Stimulated activated CD8-positive, alpha-beta memory T cell treated with anti-CD3 and anti-CD28 coated beads, Interleukin-4, amount 100 ng/mL, for 48 hours (primary cell): ENCODE measurements at regions not wholly inside any gene's neighbourhood (a gene's known extent, or its start where the extent isn't known, plus 50 kb on each side); places are given as distances from the start of the nearest gene placed in this dataset.

Experiments used
- DNase-seq: peaks from one replicate; pipeline ENCODE4 v3.0.0-alpha.2; 2020

DNA sequence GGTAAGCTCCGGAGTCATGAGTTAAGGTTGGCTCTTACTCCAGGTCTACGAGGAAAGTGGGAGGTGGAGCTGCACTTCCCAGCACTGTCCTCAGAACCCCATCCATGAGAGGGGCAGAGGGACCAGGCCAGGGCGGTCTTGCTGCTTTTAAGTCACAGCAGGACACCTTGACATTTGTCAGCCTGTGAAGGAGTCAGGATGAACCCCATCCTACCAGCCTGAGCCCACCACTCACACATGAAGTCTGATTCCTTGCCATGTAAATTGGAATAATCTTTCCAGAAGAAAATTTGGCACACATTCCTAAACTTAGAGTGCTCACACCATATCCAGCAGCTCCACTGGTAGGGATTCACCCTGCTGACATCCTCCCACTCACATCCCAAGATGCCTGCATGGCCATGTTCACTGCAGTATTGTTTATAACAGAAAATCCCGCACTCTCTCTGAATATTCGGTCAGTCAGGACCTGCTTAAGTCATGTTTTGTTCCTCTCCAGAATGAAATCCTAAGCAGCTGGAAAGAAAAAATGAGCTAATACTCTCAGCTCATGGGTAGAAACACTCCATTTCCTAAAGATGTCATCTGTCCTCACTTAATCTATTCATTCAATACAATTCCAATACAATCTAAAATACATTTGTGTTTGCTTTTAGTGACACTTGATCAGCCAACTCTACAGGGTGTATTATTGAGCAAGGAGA is 79.3 kb upstream of the COL5A1 start:
- no peak for DNase-seq

DNA sequence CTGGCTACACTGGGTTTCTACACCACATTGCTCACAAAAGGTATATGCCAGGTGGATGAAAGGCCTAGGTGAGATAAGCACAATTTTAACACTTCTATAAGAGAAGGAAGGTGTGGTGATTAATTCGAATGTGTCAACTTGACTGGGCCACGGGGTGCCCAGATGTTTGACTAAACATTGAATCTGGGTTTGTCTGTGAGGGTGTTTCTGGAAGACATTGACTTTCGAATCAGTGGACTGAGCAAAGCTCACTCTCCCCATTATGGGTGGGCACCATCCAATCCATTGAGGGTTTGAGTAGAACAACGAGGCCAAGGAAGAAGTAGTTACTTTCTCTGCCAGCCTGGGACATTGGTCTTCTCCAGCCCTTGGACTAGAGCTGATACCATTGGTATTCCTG is 78.2 kb upstream of the COL5A1 start:
- no peak for DNase-seq

- DNase-seq, result peak; percentile 4
Measured at GRCh38 chr9:134564431-134565170, 77.0 kb upstream of the COL5A1 start.

- DNase-seq, result no peak
Measured at GRCh38 chr9:134565316-134565915, 76.2 kb upstream of the COL5A1 start.

- peak; percentile 4 for DNase-seq
Measured at GRCh38 chr9:134566196-134566847, 75.3 kb upstream of the COL5A1 start.

GRCh38 chr9:134566936-134567335 is 74.7 kb upstream of the COL5A1 start:
- peak; percentile 13 for DNase-seq

DNA sequence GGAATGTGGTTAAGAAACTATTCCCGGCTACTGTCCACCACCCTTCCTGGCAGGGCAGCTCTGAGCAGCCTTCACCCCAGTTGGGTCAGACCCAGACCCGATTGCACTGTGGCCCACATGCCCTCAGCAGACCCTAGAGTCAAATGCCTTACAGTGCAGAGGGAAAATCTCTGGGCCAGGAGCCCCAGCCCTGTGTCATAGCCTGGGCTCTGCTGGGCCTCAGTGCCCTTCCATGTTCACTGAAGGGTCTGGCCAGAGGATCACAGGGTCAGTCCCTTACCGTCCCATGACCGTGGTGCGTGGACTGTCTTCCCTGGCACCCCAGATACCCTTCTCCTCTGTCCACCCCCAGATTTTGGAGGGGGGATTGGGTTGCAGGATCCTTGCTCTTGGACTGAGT is 73.5 kb upstream of the COL5A1 start:
- no peak for DNase-seq

- DNase-seq, result no peak
Measured at GRCh38 chr9:134568811-134569210, 72.8 kb upstream of the COL5A1 start.

GRCh38 chr9:134569626-134570025 is 72.0 kb upstream of the COL5A1 start:
- no peak for DNase-seq

DNA sequence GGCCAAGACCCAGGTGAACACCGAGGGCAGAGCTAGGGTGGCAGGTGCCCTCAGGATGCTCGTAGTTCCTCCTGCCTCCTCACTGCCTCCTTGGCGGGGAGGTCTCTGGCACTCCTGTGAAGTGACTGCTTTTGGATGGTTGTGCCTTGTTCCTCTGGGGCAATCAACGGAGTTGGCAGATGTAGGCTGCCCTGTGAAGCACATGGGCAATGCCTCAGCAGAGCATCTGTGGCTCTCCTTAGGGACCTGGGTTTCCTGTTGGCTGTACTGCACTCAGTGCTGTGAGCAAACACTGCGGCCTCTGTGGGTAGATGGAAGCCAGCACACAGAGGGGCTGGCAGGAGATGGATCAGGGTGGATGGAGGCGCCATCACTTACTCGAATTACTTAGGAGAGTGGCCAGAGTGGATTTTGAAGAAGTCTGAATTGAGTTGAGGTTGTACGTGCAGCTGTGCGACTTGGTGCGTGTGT is 71.4 kb upstream of the COL5A1 start:
- DNase-seq, result peak; percentile 7

DNA sequence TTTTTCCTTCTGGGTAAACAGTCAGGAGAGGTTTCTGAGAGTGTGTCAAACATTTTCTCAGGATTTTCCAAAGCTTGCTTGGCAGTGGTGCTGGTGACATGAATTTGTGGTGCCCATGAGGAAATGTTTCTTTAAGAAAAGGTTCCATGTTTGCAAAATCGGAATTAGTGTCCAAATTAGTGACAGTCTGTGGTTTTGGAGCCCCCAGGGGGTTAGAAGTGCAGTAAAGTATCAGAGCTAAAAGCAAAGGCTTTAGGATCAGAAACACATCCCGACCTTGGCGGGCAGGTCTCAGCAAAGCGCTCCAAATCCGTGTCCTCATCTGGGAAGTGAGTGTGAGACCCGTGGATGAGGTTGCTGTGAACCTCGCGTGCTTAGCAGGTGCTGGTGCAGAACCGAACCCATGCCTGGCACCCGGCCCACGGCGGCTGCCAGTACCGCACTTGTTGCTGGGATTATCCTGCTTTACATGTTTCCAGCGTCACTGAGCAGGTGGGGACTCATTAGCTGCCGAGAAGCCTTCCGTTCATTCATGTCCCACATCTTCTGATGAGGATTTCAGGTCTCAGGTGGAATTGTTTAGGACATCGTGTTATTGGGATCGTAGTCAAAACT is 70.8 kb upstream of the COL5A1 start:
- peak; percentile 10 for DNase-seq

DNA sequence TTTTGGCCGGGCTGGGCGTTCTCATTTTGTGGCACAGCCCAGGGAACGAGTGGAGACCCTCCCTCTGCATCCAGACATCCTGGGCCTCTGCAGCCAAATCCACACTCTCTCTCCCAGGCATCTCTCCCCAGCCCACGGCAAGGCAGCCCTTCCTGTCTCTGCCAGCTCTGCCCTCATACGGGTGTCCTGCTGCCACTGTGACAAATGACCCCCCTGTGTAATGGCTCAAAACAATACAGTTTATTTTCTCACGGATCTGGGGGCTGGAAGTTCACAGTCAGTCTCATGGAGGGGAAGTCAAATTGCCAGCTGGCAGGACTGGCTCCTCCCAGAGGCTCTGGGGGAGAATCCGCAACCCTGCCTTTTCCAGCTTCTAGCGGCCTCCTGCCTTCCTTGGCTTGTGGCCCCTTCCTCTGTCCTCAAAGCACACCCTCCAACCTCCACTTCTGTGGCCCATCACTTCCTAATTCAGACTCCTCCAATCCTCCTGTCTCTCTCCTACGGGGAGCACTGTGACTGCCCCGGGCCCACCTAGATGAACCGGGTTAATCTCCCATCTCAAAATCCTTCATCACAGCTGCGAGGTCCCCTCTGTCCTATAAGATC is 70.2 kb upstream of the COL5A1 start:
- DNase-seq, result peak; percentile 17

DNA sequence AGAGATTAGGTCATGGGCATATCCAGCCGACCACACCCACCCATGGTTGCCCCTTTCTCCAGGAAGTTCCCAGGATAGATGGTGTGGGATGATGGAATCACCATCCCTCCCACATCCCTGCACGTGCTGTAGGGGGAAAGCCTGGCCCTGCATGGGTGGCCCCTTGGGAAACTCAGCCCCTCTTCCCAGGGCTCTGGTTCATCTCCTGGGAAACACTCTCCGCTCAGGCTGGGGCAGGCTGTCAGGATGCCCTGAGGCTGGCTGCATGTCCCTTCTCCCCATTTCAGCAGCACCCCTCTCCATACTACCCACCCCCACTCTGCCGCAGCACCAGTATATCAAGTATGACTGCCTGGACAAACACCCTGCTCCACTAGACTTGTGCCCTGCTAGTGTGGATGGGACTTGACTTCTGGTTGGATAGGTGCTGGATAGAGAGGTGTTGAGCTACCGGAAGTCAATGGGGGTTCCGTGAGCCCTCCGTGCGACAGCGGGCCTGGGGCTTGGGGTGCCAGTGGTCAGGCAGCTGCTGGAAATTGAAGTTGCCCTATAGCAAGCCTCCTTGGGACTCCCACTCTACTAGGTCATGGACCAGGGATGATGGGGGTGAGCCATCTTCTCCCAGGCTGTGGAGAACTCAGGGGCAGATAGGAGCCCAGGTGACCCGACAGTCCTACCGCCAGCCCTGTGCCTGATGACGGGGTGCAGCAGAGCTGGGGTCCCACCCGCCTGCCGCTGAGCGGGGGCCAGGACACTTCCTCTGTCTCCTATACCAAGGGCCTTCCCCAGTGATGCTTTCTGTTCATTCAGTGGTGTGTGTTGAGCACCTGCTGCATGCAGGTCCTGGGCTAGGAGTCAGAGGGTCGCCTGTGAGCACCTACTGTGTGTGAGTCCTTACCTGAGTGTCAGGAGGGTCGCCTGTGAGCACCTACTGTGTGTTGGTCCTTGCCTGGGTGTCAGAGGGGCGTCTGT is 69.4 kb upstream of the COL5A1 start:
- peak; percentile 26 for DNase-seq

DNA sequence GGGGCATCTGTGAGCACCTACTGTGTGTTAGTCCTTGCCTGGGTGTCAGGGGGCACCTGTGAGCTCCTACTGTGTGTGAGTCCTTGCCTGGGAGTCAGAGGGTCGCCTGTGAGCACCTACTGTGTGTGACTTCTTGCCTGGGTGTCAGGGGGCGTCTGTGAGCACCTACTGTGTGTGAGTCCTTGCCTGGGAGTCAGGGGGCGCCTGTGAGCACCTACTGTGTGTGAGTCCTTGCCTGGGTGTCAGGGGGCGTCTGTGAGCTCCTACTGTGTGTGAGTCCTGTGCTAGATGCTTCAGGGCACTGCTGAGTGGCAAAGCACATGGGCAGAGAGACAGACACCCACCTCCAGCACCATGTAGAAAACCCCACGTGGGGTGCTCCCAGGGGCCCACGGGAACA is 66.9 kb upstream of the COL5A1 start:
- peak; percentile 7 for DNase-seq

DNA sequence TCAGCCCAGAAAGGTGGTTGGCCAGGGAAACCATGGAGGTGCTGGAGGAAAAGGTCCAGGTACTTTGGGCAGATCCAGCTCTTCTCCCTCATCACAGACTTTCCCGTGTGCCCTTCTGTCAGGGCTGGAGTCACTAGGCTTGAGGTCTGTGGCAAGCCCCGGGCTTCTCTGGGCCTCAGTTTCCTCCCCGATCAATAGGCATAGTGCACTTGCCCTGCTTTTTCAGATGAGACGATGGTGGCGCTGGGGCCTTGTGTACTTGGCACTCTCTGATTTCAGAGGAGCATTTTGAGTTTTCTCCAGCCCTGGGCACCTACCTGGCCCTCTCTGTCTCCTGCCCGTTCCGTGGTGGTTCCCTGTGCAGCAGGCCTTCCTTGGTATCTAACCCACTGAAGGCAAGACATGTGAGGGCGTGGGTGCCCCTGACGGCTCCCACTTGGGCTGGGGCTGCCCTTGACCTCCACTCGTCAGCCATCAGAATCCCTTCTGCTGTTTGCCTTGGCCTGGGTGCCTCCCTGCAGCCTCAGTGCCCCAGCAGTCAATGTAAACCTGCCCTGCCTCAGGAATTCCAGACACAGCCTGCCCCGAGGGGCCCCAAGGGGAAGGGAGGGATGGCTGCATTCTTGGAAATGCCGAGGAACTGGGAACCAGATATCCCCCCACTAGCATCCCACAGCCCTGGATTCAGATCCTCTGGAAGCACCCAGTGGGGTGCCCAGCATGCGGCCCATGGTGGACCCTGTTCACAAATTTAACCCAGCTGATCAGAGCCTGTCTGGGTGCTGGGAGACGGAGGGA is 66.3 kb upstream of the COL5A1 start:
- no peak for DNase-seq

GRCh38 chr9:134575901-134576176 is 65.8 kb upstream of the COL5A1 start:
- DNase-seq, result no peak

GRCh38 chr9:134585021-134585561 is 56.5 kb upstream of the COL5A1 start:
- peak; percentile 12 for DNase-seq

DNA sequence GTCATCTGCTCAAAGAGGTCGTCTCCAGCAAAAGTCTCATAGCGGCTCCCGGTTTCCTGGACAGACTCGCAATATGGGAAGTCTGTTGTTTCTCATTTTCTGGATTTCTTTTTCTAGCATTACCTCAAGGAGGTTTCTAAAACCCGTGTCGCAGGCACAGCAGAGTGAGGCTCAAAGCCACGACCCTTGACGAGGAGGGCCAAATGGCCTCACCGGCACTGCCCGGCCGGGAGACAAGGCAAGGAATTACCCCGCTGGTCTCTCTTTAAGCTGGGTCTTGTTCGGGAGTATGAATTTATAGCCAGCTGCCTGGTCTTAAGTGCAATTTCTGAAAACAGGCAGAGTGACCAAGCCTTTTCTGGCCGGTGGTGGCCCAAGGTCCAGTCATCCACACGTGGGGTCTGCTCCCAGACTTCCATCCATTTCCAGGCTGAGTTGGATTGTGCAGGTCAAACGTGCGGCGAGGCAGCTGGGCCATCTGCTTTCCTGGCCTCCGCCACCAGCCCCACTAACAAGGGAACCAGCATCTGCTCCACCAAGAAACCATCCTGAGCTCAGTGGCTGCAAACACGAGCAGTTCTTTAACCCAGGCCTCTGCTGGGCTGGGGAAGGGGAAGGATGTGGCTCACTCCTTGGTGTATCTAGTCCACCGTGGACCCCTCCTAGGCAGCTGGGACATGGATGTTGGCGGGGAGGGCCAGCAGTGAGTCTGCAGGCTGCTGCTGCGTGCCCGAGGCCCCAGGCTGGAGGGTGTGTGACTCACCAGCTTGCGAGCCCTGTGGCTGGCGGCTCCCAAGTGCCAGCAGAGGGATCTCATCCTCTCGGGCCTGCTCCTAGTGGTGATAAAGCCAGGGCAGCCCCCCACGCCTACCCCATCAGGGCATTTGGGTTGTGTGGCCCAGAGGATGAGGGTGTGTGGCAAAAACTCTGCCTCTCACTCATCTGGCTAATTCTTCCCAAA is 55.6 kb upstream of the COL5A1 start:
- DNase-seq, result peak; percentile 11

- DNase-seq, result no peak
Measured at GRCh38 chr9:134589748-134590147, 51.9 kb upstream of the COL5A1 start.
